ENCODE measurements at regions not wholly inside any gene's neighbourhood (a gene's known extent, or its start where the extent isn't known, plus 50 kb on each side); places are given as distances from the start of the nearest gene placed in this dataset.

DNA sequence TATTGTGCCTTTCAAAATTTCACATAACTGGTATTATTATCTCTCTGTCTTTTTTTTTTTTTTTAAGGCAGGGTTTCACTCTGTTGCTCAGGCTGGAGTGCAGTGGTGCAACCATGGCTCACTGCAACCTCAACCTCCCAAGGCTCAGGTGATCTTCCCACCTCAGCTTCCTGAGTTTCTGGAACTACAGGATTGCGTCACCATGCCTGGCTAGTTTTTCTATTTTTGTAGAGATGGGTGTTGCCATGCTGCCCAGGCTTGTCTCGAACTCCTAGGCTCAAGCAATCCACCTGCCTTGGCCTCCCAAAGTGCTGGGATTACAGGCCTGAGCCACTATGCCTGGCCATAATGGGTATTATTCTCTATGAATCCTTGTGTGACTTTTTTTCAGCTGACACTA lies 402.3 kb upstream of the SMARCA2 start:
- TF ChIP-seq, protein P1, sequence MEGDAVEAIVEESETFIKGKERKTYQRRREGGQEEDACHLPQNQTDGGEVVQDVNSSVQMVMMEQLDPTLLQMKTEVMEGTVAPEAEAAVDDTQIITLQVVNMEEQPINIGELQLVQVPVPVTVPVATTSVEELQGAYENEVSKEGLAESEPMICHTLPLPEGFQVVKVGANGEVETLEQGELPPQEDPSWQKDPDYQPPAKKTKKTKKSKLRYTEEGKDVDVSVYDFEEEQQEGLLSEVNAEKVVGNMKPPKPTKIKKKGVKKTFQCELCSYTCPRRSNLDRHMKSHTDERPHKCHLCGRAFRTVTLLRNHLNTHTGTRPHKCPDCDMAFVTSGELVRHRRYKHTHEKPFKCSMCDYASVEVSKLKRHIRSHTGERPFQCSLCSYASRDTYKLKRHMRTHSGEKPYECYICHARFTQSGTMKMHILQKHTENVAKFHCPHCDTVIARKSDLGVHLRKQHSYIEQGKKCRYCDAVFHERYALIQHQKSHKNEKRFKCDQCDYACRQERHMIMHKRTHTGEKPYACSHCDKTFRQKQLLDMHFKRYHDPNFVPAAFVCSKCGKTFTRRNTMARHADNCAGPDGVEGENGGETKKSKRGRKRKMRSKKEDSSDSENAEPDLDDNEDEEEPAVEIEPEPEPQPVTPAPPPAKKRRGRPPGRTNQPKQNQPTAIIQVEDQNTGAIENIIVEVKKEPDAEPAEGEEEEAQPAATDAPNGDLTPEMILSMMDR (IDR thresholded peaks at IDR 0.05; ENCODE audit: low read length): no peak
- H2AFZ ChIP-seq (ENCODE audit: low read length): no peak overlapping the region

DNA sequence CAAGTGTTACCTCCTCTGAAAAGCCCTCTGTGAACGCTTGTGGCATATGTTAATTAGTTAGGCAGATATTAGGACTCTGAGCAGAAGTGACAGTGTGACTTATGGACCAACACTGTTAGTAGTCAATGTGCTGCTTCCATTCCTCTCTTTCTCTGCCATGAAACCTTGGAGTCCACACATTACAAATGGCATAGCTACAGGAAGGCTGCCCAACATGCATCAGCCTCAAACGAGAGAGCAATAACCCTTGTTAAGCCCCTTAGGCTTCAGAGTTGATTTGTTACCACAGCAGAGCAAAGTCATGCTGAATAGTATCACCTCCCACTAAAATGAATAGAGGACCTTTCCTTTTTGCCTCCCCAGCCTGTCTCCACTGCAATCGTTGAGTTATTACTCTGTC lies 397.7 kb upstream of the SMARCA2 start:
- H3K4me3 ChIP-seq (ENCODE audit: low read depth, low read length, poor library complexity, severe bottlenecking): no peak overlapping the region
- no peaks in the 10 kb centered on the region for H3K9me2 ChIP-seq (ENCODE audit: low read depth, low read length)
- no peak overlapping the region for H3K27ac ChIP-seq (ENCODE audit: low read depth, low read length, poor library complexity, severe bottlenecking)
- H3K4me2 ChIP-seq (ENCODE audit: low read length): no peak overlapping the region
- H3K4me1 ChIP-seq (ENCODE audit: insufficient read depth, low read length, severe bottlenecking): no peaks in the 10 kb centered on the region
- H3K36me3 ChIP-seq (ENCODE audit: insufficient read depth, low read length): no peaks in the 10 kb centered on the region
- H3K9me3 ChIP-seq (ENCODE audit: low read length): no peaks in the 10 kb centered on the region
- no peaks in the 10 kb centered on the region for H4K20me1 ChIP-seq (ENCODE audit: insufficient read depth, low read length)
- H3K9ac ChIP-seq (ENCODE audit: low read length): no peak overlapping the region
- H3F3A ChIP-seq (ENCODE audit: insufficient read depth, low read length): no peaks in the 10 kb centered on the region
- H3K79me2 ChIP-seq (ENCODE audit: insufficient read depth, low read length): no peaks in the 10 kb centered on the region
- H2AFZ ChIP-seq (ENCODE audit: low read length): no peak overlapping the region
- TF ChIP-seq, protein P1 (IDR thresholded peaks at IDR 0.05; ENCODE audit: low read length): no peak
- TF ChIP-seq EZH2 (IDR thresholded peaks at IDR 0.05; ENCODE audit: borderline replicate concordance, low read length): no peak
- no peaks in the 10 kb centered on the region for H3K27me3 ChIP-seq (ENCODE audit: insufficient read depth, low read length)

More for the DNA sequence above, 402.3 kb upstream of the SMARCA2 start:
- no peak overlapping the region for H3K9ac ChIP-seq (ENCODE audit: low read length)
- no peaks in the 10 kb centered on the region for H3F3A ChIP-seq (ENCODE audit: insufficient read depth, low read length)
- H3K27me3 ChIP-seq (ENCODE audit: insufficient read depth, low read length): no peaks in the 10 kb centered on the region
- no peak overlapping the region for H3K4me3 ChIP-seq (ENCODE audit: low read depth, low read length, poor library complexity, severe bottlenecking)
- no peak overlapping the region for H3K4me2 ChIP-seq (ENCODE audit: low read length)
- no peaks in the 10 kb centered on the region for H4K20me1 ChIP-seq (ENCODE audit: insufficient read depth, low read length)
- no peaks in the 10 kb centered on the region for H3K79me2 ChIP-seq (ENCODE audit: insufficient read depth, low read length)
- H3K4me1 ChIP-seq (ENCODE audit: insufficient read depth, low read length, severe bottlenecking): no peaks in the 10 kb centered on the region
- H3K27ac ChIP-seq (ENCODE audit: low read depth, low read length, poor library complexity, severe bottlenecking): no peak overlapping the region
- no peaks in the 10 kb centered on the region for H3K9me3 ChIP-seq (ENCODE audit: low read length)
- H3K36me3 ChIP-seq (ENCODE audit: insufficient read depth, low read length): no peaks in the 10 kb centered on the region
- H3K9me2 ChIP-seq (ENCODE audit: low read depth, low read length): no peaks in the 10 kb centered on the region

DNA sequence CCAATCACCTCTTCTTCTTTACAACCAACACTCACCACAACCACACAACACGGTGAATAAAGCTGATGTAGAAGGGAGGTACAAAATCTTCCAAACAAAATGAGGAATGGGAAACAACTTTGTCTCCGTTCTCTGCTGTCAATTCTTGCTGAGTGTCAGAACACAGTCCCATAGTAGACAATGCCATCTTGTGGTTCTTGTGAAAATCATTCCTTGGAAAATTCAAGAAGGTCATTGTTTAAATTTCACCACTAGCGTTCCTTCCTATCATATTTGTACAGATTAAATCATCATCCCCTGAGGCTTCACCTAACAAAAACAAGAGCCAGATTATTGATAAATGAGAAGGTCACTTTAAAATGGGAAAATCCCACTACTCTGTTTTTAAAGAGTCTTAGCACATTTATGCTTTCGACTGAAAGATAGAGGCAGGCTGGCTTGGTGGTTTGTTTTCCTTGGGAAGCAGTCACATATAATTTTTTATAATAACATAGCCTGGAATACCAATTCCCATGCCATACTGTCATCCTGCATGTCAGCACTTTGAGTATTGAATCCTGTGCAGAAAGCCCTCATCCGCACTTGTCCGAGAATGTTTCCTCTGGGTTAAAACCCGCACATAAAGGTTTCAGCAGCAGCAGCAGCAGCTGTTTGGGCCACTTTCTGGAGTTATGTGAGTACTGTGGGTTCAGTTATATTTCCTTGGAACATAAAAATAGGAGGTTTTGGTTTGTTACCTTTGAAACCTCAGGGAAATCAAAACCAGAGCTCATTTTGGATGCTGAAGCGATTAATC lies 395.0 kb upstream of the SMARCA2 start:
- Histone ChIP-seq H2AFZ (ENCODE audit: low read length) (no peak overlapping the region), H3K4me2 (ENCODE audit: low read length) (no peak overlapping the region), H3K9ac (ENCODE audit: low read length) (no peak overlapping the region), H3K9me3 (ENCODE audit: low read length) (no peaks in the 10 kb centered on the region), H4K20me1 (ENCODE audit: insufficient read depth, low read length) (no peaks in the 10 kb centered on the region), H3K27me3 (ENCODE audit: insufficient read depth, low read length) (no peaks in the 10 kb centered on the region), H3K79me2 (ENCODE audit: insufficient read depth, low read length) (no peaks in the 10 kb centered on the region), H3F3A (ENCODE audit: insufficient read depth, low read length) (no peaks in the 10 kb centered on the region), H3K4me1 (ENCODE audit: insufficient read depth, low read length, severe bottlenecking) (no peaks in the 10 kb centered on the region), H3K36me3 (ENCODE audit: insufficient read depth, low read length) (no peaks in the 10 kb centered on the region), H3K27ac (ENCODE audit: low read depth, low read length, poor library complexity, severe bottlenecking) (no peak overlapping the region), H3K9me2 (ENCODE audit: low read depth, low read length) (no peaks in the 10 kb centered on the region), H3K4me3 (ENCODE audit: low read depth, low read length, poor library complexity, severe bottlenecking) (no peak overlapping the region)
- TF ChIP-seq, protein P1 (IDR thresholded peaks at IDR 0.05; ENCODE audit: low read length): peak; percentile 34; the same call in 1 of the 2 replicates
- TF ChIP-seq EZH2 (IDR thresholded peaks at IDR 0.05; ENCODE audit: borderline replicate concordance, low read length): no peak

Data from OCI-LY1 (cell line).